Renal cortex interstitium (tissue), 11 donors: ENCODE measurements at regions not wholly inside any gene's neighbourhood (a gene's known extent, or its start where the extent isn't known, plus 50 kb on each side); places are given as distances from the start of the nearest gene placed in this dataset.
"Not testable (repeated sequence)": the region's sequence is repeated elsewhere in the genome, so short reads cannot be mapped to it uniquely, and the experiment has no call there.

Experiments used
- DNase-seq, 11 donors: peaks; one replicate each; pipeline ENCODE4 v3.0.0-alpha.2; 2013; ENCODE audit warnings: low read depth in 9 of 11, low spot score in 4 of 11; ENCODE audit errors: extremely low read depth in 1 of 11

- DNase-seq, result no peak
Measured at GRCh38 chr3:191637611-191638010, 176.6 kb downstream of the PYDC2 start.

GRCh38 chr3:191641789-191642188 lies 180.8 kb downstream of the PYDC2 start:
- DNase-seq, result no peak

- DNase-seq, result no peak
Measured at GRCh38 chr3:191644291-191644690, 183.3 kb downstream of the PYDC2 start.

GRCh38 chr3:191646242-191646641 lies 185.3 kb downstream of the PYDC2 start:
- no peak for DNase-seq

GRCh38 chr3:191648787-191649186 lies 187.8 kb downstream of the PYDC2 start:
- no peak for DNase-seq

- no peak for DNase-seq
Measured at GRCh38 chr3:191649626-191650025, 188.7 kb downstream of the PYDC2 start.

- DNase-seq, result not testable (repeated sequence)
Measured at GRCh38 chr3:191658781-191659419, 197.9 kb downstream of the PYDC2 start.

GRCh38 chr3:191662150-191662549 lies 201.2 kb downstream of the PYDC2 start:
- DNase-seq, result not testable (repeated sequence)

- DNase-seq, result no peak
Measured at GRCh38 chr3:191680989-191681597, 220.1 kb downstream of the PYDC2 start.

- no peak for DNase-seq
Measured at GRCh38 chr3:191682961-191683360, 222.0 kb downstream of the PYDC2 start.

GRCh38 chr3:191686626-191687025 lies 225.7 kb downstream of the PYDC2 start:
- DNase-seq, result no peak

- DNase-seq, result no peak
Measured at GRCh38 chr3:191688756-191689433, 227.9 kb downstream of the PYDC2 start.

- not testable (repeated sequence) for DNase-seq
Measured at GRCh38 chr3:191691184-191691583, 230.2 kb downstream of the PYDC2 start.

GRCh38 chr3:191695131-191695814 lies 234.3 kb downstream of the PYDC2 start:
- DNase-seq, result no peak

- DNase-seq, result no peak
Measured at GRCh38 chr3:191695815-191696153, 234.8 kb downstream of the PYDC2 start.

- no peak for DNase-seq
Measured at GRCh38 chr3:191696348-191696747, 235.4 kb downstream of the PYDC2 start.

GRCh38 chr3:191699546-191699945 lies 238.6 kb downstream of the PYDC2 start:
- DNase-seq, result no peak

GRCh38 chr3:191702121-191702520 lies 241.2 kb downstream of the PYDC2 start:
- no peak for DNase-seq

GRCh38 chr3:191707817-191708216 lies 246.9 kb downstream of the PYDC2 start:
- DNase-seq, result no peak

GRCh38 chr3:191715585-191715984 lies 254.6 kb downstream of the PYDC2 start:
- DNase-seq, result no peak
